Skeletal muscle satellite cell (primary cell): ENCODE measurements at regions not wholly inside any gene's neighbourhood (a gene's known extent, or its start where the extent isn't known, plus 50 kb on each side); places are given as distances from the start of the nearest gene placed in this dataset.

Experiments
- H3K27me3 ChIP-seq: 2 replicates; pipeline ENCODE4 v1.7.0; 2013; ENCODE audit warnings: low read length; ENCODE audit not compliant: control insufficient read depth, insufficient read depth
- H3K36me3 ChIP-seq: 2 replicates; pipeline ENCODE4 v1.7.0; 2013; ENCODE audit warnings: mild to moderate bottlenecking, control low read depth, low read length; ENCODE audit not compliant: insufficient read depth
- H3K4me1 ChIP-seq: 2 replicates; pipeline ENCODE4 v1.7.0; 2013; ENCODE audit warnings: low read length; ENCODE audit not compliant: control insufficient read depth, insufficient read depth
- H3K4me2 ChIP-seq: 2 replicates; pipeline ENCODE4 v1.7.0; 2013; ENCODE audit warnings: mild to moderate bottlenecking, low read length
- H3K4me3 ChIP-seq: 2 replicates; pipeline ENCODE4 v1.7.0; 2013; ENCODE audit warnings: low read length
- H3K9ac ChIP-seq: 2 replicates; pipeline ENCODE4 v1.7.0; 2013; ENCODE audit warnings: mild to moderate bottlenecking, low read depth, low read length, moderate library complexity
- H3K9me3 ChIP-seq: replicated peaks from 2 replicates; pipeline ENCODE4 v1.7.0; 2013; ENCODE audit warnings: mild to moderate bottlenecking, control low read depth, low read length

DNA sequence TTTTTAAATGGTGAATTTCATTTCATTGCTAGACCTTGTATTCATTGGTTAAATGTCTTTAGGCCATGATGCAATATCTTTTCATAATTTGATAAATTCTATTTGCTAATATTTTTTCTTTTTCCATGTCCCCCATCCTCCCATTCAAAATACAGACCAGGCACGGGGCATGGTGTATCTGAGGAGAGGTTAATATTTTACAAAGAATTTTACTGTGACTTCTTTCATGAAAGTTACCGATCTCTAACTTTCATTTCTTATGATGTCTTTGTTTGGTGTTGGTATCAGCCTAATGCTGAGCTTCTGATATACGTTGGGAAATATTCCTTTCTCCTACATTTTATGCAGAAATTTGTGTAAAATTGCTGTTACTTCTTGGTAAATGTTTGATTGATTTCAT lies 216.7 kb upstream of the IGFBP3 start:
- Histone ChIP-seq H3K4me1 (peaks cover 26% of the 10 kb centered on the region), H3K4me3 (no peak overlapping the region), H3K9me3 (no peaks in the 10 kb centered on the region), H3K9ac (no peak overlapping the region), H3K27me3 (no peaks in the 10 kb centered on the region), H3K4me2 (no peak overlapping the region), H3K36me3 (no peaks in the 10 kb centered on the region)

DNA sequence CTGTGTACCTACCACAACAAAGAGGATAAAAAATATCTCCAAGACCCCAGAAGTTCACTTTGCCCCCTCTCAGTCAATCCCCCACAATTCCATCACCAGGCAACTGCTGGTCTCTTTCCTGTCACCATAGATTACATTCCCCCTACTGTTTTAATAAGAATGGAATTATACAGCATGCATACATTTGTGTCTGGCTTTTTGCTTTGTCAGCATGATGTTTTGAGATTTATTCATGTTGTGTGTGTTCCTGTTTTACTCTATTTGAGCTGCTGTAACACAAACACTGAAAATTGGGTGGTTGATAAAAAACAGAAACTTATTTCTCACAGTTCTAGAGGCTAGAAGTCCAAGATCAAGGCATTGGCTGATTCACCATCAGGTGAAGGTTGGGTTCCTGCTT lies 214.5 kb upstream of the IGFBP3 start:
- no peaks in the 10 kb centered on the region for H3K36me3 ChIP-seq
- no peaks in the 10 kb centered on the region for H3K9me3 ChIP-seq
- H3K4me2 ChIP-seq: no peak overlapping the region
- H3K4me1 ChIP-seq: peaks cover 32% of the 10 kb centered on the region
- no peak overlapping the region for H3K4me3 ChIP-seq
- H3K27me3 ChIP-seq: no peaks in the 10 kb centered on the region
- H3K9ac ChIP-seq: no peak overlapping the region

DNA sequence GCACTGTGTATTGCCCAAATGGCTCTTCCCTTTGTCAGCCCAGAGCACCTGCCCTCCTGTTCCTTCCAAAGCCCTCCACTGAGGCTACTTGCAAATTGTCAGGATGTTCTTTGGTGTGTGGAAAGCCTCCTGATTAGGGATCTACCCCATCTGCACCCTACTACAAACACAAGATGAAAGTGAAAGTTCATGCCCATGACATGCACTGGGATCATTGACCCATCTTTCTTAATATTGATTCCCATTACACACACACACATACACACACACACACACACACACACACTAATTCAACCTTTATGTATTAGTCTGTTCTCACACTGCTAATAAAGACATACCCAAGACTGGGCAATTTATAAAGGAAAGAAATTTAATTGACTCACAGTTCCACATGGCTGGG lies 213.7 kb upstream of the IGFBP3 start:
- H3K9me3 ChIP-seq: no peaks in the 10 kb centered on the region
- H3K36me3 ChIP-seq: no peaks in the 10 kb centered on the region
- peaks cover 32% of the 10 kb centered on the region for H3K4me1 ChIP-seq
- H3K4me3 ChIP-seq: no peak overlapping the region
- H3K4me2 ChIP-seq: no peak overlapping the region
- H3K9ac ChIP-seq: no peak overlapping the region
- no peaks in the 10 kb centered on the region for H3K27me3 ChIP-seq

DNA sequence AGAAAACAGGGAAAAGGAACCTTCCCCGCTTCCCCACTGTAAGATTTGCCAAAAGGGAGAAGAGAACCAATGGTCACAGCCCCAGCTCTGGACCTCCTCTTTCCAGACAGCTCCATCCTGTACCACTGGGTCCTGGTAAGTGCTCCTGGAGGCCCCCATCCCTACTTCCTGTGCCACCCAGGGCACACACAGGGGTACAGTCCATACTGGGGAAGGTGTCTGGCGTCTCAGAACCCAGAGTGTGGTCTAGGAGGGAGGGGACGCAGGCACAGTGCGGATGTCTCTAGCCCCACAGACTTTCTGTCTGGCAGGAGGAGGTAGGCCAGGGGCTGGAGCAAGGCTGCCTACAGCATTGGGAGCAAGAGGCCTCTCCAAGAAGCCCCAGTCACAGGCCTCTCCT lies 213.3 kb upstream of the IGFBP3 start:
- Histone ChIP-seq H3K9me3 (no peaks in the 10 kb centered on the region), H3K9ac (no peak overlapping the region), H3K36me3 (no peaks in the 10 kb centered on the region), H3K4me1 (peaks cover 29% of the 10 kb centered on the region), H3K27me3 (no peaks in the 10 kb centered on the region), H3K4me3 (no peak overlapping the region), H3K4me2 (no peak overlapping the region)

DNA sequence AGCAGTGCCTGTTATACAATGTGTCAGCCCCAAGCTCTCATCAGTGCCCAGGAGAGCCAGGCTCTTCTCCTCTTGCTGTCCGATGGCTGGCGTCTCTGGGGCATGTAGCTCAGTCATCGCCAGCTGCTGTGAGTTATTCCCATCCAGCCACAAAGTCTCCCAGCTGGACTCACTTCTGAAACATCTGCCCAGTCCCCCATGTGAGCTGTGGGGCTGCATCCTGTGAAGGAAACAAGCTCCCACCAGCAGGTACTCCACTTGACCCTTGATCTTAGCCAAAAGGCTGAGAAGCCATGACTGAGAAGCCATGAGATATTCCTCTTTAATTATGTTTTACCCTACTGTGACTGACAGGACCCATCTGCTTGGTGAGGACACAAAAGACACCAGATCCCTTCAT lies 212.7 kb upstream of the IGFBP3 start:
- no peaks in the 10 kb centered on the region for H3K27me3 ChIP-seq

DNA sequence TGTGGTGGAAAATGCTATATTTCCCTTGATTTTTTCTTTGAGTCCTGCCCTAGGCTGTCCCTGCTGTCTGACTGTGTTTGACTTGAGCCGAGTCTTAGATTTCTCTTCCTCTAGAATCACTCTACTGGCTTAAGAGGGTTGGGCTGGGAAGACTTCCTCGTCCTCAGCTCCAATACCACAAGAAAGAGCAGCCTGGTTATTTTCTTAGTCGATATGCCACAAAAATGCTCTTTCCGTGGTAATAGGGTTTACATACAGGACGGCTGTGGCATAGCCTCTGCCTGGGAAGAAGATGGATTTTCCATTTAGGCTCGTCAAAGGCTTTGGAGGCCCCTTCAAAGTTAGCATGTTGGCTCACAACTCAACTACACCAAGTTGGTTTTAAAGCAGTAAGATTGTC lies 212.0 kb upstream of the IGFBP3 start:
- Histone ChIP-seq H3K4me1 (peaks cover 20% of the 10 kb centered on the region), H3K9ac (no peak overlapping the region), H3K36me3 (no peaks in the 10 kb centered on the region), H3K27me3 (no peaks in the 10 kb centered on the region), H3K4me2 (no peak overlapping the region), H3K4me3 (no peak overlapping the region), H3K9me3 (no peaks in the 10 kb centered on the region)

More for the DNA sequence above, 212.7 kb upstream of the IGFBP3 start:
- Histone ChIP-seq H3K4me1 (peaks cover 23% of the 10 kb centered on the region), H3K9ac (no peak overlapping the region), H3K36me3 (no peaks in the 10 kb centered on the region), H3K4me2 (no peak overlapping the region), H3K9me3 (no peaks in the 10 kb centered on the region), H3K4me3 (no peak overlapping the region)

DNA sequence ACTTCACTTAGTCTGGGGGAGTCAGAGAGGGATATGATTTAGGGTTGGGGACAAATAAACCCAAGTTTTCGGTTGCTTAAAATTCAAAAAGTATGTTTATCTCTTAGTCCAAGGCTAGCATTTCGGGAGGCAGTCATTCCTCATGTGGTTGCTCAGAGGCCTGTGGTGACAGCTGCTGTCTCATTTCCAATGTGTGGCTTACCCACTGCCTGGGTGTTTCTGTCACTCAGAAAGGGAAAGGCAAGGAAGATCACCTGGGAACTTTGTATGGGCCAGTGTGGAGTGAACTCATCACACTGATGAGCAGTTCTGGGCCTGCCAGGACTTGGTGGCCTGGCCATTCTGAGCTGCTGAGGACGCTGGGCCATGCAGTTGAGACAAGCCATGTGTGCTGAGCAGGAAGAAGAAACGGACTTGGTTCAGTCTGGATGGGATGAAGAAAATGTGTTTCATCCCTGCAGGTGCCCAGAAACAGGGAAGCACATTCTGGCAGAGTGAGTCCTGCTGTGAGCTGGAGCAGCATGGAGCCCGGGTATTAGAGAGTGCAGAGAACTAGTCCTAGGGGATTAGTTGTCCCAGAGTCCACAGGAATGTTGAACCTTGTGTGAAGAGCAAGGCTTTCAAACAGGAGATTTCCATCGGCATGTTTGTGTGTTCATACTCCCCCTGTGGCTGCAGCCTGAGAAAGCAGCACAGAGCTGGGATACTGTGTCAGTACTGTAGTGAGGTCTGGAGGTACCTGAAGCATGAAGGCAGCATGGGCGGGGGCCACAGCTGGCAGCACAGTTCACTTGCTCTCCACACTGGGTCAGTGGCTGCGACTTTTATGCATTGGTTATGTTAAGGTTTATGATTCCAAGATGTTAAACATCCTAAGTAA lies 211.1 kb upstream of the IGFBP3 start:
- Histone ChIP-seq H3K36me3 (no peaks in the 10 kb centered on the region), H3K9me3 (no peaks in the 10 kb centered on the region), H3K9ac (no peak overlapping the region), H3K4me3 (no peak overlapping the region), H3K27me3 (no peaks in the 10 kb centered on the region), H3K4me1 (peaks cover 20% of the 10 kb centered on the region), H3K4me2 (no peak overlapping the region)

DNA sequence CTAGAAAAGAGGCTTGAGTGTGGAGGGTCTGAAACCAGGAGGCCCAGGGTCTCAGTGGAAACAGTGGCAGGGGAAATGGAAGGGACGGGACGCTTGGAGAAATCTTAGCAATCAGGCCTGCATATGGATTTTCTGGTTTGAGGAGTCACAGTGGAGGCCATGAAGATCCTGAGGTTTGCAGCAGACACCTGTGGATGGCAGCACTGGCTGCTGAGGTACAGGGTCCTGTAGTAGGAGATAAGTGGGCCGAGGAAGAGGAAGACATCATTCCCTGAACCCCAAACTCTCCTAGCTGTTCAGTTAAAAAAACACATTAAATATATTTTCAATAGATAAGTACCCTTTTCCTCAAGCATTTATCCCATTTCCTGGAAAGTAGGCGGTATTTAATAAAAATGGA lies 208.8 kb upstream of the IGFBP3 start:
- Histone ChIP-seq H3K36me3 (no peaks in the 10 kb centered on the region), H3K4me2 (no peak overlapping the region), H3K4me1 (peaks cover 20% of the 10 kb centered on the region), H3K9ac (no peak overlapping the region), H3K4me3 (no peak overlapping the region), H3K27me3 (no peaks in the 10 kb centered on the region), H3K9me3 (no peaks in the 10 kb centered on the region)

DNA sequence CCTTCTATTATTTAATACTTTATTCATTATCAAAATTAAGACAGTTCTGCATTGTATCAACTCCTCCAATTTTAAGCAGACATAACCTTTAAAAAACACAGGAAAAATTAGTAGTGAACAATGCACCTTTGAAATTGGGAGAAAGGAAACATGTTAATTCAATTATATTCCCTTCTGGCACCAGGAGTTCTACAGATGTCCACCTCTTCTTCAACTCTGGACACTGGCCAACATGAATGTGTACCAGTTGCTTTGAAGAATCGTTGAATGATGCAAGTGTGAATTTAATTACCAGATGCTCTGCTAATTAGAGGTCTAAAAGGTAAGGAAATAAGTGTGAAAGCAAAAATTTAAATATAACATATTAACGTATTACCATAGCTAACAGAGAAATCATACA lies 206.7 kb upstream of the IGFBP3 start:
- no peaks in the 10 kb centered on the region for H3K27me3 ChIP-seq
- H3K4me1 ChIP-seq: peaks cover 7% of the 10 kb centered on the region
- no peak overlapping the region for H3K4me2 ChIP-seq
- H3K9ac ChIP-seq: no peak overlapping the region
- H3K36me3 ChIP-seq: no peaks in the 10 kb centered on the region
- no peaks in the 10 kb centered on the region for H3K9me3 ChIP-seq
- H3K4me3 ChIP-seq: no peak overlapping the region

DNA sequence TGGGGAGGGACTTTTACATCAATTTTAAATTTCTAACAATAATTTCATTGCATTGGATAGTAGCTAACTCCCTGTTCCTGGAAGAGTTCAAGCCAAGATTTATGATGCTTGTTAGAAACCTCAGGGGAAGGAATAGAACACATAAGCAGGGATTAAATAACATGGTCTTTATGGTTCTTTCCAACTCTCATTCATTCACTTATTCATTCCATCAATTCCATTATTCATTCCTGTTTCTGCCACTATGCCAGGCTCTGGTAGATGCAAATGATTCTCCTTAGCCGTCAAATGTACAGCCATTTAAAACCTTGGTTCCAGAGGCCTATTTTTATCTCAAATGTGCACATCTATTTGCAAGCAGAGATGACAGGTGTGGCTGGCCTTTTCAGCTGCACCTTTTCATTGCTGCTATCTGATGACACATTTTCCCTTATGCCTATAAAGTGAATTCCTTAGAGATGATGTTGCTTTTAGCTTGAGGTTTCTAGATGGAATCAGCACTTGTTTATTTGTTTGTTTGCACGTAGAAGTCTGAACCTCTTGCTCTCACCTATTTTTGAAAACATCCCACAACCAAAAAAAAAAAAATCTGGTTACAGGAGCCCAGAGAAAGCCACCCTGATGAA lies 205.7 kb upstream of the IGFBP3 start:
- Histone ChIP-seq H3K9ac (no peak overlapping the region), H3K9me3 (no peaks in the 10 kb centered on the region), H3K4me2 (no peak overlapping the region), H3K4me1 (no peaks in the 10 kb centered on the region), H3K36me3 (no peaks in the 10 kb centered on the region), H3K27me3 (no peaks in the 10 kb centered on the region), H3K4me3 (no peak overlapping the region)

DNA sequence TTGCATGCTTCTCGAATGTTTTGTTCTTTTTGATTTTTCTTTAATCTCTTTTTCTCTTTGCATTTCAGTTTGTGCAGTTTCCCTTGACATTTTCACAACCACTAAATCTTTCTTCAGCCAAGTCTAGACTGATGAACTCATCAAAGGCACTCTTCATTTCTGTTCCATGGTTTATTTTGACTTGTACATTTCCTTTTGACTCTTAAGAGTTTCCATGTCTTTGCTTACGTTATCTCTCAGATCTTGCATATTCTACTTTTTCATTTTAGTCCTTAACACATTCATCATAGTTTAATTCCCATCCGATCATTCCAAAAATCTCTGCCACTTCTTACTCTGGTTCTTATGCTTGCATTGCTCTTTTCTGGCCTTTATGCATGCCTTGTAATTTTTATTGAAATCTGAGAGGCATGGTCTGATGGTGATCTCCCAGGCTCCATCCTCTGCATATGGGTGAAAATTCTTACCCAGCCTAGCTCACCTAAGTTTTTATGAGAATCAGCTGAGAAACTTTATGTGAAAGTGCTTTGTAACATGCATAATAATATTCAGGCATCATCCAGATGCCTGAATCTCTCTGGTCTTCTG lies 202.8 kb upstream of the IGFBP3 start:
- no peak overlapping the region for H3K9ac ChIP-seq
- H3K36me3 ChIP-seq: no peaks in the 10 kb centered on the region
- H3K4me1 ChIP-seq: no peaks in the 10 kb centered on the region
- H3K4me3 ChIP-seq: no peak overlapping the region
- H3K4me2 ChIP-seq: no peak overlapping the region
- H3K27me3 ChIP-seq: no peaks in the 10 kb centered on the region
- no peaks in the 10 kb centered on the region for H3K9me3 ChIP-seq
